Activated B cell treated with CpG ODN at 0.5 μM for 24 hours (primary cell): ENCODE measurements at regions not wholly inside any gene's neighbourhood (a gene's known extent, or its start where the extent isn't known, plus 50 kb on each side); places are given as distances from the start of the nearest gene placed in this dataset.

Experiments used
- ATAC-seq: fragments of 200-7000 bp; cut with Tn5 transposase; one replicate; pipeline ENCODE4 v1.10.0; 2021; ENCODE audit warnings: low read depth, mild to moderate bottlenecking, moderate library complexity
- CTCF ChIA-PET: fragments of 350-600 bp; sonication (Branson Sonifier 250); formaldehyde crosslinking; loops from one replicate; lab custom pipeline; 2021; ENCODE audit warnings: antibody characterized with exemption; lab: Charles Lee
- POLR2A ChIA-PET: fragments of 350-600 bp; sonication (Branson Sonifier 250); formaldehyde crosslinking; loops from one replicate; lab custom pipeline; 2021; ENCODE audit warnings: antibody characterized with exemption; lab: Charles Lee
- DNase-seq: peaks from one replicate; pipeline ENCODE4 v3.0.0; 2022
- H3K27ac Mint-ChIP-seq: one replicate; pipeline ENCODE4 v1.8.0; 2020; ENCODE audit warnings: mixed read lengths
- H3K27me3 Mint-ChIP-seq: one replicate; pipeline ENCODE4 v1.8.0; 2021; ENCODE audit warnings: mixed read lengths
- H3K36me3 Mint-ChIP-seq: one replicate; pipeline ENCODE4 v1.8.0; 2021; ENCODE audit warnings: low read depth, mixed read lengths
- H3K4me1 Mint-ChIP-seq: one replicate; pipeline ENCODE4 v1.8.0; 2021; ENCODE audit warnings: mixed read lengths
- H3K4me3 Mint-ChIP-seq: one replicate; pipeline ENCODE4 v1.8.0; 2020; ENCODE audit warnings: mild to moderate bottlenecking, mixed read lengths
- H3K9me3 Mint-ChIP-seq: one replicate; pipeline ENCODE4 v1.8.0; 2020; ENCODE audit warnings: mixed read lengths
- CTCF ChIP-seq: fragments of 200-600 bp; IDR thresholded peaks from one replicate; pipeline ENCODE4 v1.8.0; 2022; ENCODE audit warnings: antibody characterized with exemption, mild to moderate bottlenecking
- intact Hi-C: fragments of 100-400 bp; cut with micrococcal nuclease; formaldehyde crosslinking; loops from one replicate; pipeline ENCODE4 v1.15.1; 2024

DNA sequence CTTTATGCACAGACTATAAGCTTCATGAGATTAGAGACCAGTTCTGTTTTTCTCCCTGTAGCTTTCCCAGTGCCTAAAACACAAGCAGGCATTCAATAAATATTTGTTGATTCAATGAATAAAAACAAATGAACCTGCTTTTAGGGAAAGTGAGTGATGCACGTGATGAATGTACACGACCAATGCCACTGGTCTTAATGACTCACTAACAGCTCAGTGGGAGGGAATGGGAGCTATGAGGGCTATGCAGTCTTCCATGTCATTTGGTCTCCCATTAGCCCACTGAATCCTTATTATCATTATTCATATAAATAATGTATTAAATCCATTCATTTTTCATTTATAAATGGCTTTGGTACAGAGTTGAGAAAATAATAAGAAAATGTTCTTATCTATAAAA lies 247.4 kb downstream of the FBXO8 start:
- no peaks in the 10 kb centered on the region for H3K9me3 Mint-ChIP-seq
- DNase-seq (no peak), ATAC-seq (no peak)
- no peak for TF ChIP-seq CTCF
- CTCF ChIA-PET = no interaction called here
- no peaks in the 10 kb centered on the region for H3K27me3 Mint-ChIP-seq
- no peaks in the 10 kb centered on the region for H3K36me3 Mint-ChIP-seq
- POLR2A ChIA-PET = no interaction called here
- H3K4me1 Mint-ChIP-seq = no peaks in the 10 kb centered on the region
- intact Hi-C loops = no loop called here
- H3K27ac Mint-ChIP-seq = no peak overlapping the region
- no peak overlapping the region for H3K4me3 Mint-ChIP-seq

- TF ChIP-seq CTCF = no peak
- no peak overlapping the region for H3K4me3 Mint-ChIP-seq
- no peaks in the 10 kb centered on the region for H3K9me3 Mint-ChIP-seq
- ATAC-seq (no peak), DNase-seq (no peak)
- H3K27ac Mint-ChIP-seq = no peak overlapping the region
- H3K36me3 Mint-ChIP-seq = no peaks in the 10 kb centered on the region
- no peaks in the 10 kb centered on the region for H3K27me3 Mint-ChIP-seq
- ChIA-PET POLR2A (no interaction called here), CTCF (no interaction called here)
- H3K4me1 Mint-ChIP-seq = no peaks in the 10 kb centered on the region
- intact Hi-C loops = no loop called here
These were observed 259.8 kb downstream of the FBXO8 start for GRCh38 chr4:174023641-174024040.

DNA sequence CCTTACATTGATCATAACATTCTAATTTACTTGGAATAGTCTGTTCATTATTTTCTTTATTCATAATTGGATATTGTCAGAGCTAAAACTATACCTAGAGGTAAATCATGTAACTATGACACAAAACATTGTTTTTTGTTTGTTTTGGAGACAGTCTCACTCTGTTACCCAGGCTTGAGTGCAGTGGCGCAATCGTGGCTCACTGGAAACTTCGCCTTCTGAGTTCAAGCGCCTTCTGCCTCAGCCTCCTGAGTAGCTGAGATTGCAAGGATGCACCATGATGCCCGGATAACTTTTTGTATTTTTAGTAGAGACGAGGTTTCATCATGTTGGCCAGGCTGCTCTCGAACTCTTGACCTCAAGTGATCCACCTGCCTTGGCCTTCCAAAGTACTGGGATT lies 265.2 kb downstream of the FBXO8 start:
- Mint-ChIP-seq H3K27me3 (no peaks in the 10 kb centered on the region), H3K9me3 (no peaks in the 10 kb centered on the region), H3K27ac (no peak overlapping the region), H3K36me3 (no peaks in the 10 kb centered on the region), H3K4me3 (no peak overlapping the region), H3K4me1 (no peaks in the 10 kb centered on the region)
- intact Hi-C loops = no loop called here
- ATAC-seq (no peak), DNase-seq (no peak)
- no peak for TF ChIP-seq CTCF
- ChIA-PET CTCF (no interaction called here), POLR2A (no interaction called here)

- H3K36me3 Mint-ChIP-seq = no peaks in the 10 kb centered on the region
- ATAC-seq (no peak), DNase-seq (no peak)
- no peaks in the 10 kb centered on the region for H3K27me3 Mint-ChIP-seq
- H3K9me3 Mint-ChIP-seq = no peaks in the 10 kb centered on the region
- no peak overlapping the region for H3K4me3 Mint-ChIP-seq
- ChIA-PET CTCF (no interaction called here), POLR2A (no interaction called here)
- intact Hi-C loops = no loop called here
- H3K27ac Mint-ChIP-seq = no peak overlapping the region
- H3K4me1 Mint-ChIP-seq = no peaks in the 10 kb centered on the region
- TF ChIP-seq CTCF = no peak
These were observed 267.2 kb downstream of the FBXO8 start for GRCh38 chr4:174016251-174016650.

GRCh38 chr4:174012886-174013259 lies 270.6 kb downstream of the FBXO8 start:
- intact Hi-C loops = no loop called here
- ATAC-seq (no peak), DNase-seq (no peak)
- no peaks in the 10 kb centered on the region for H3K4me1 Mint-ChIP-seq
- TF ChIP-seq CTCF = no peak
- H3K9me3 Mint-ChIP-seq = no peaks in the 10 kb centered on the region
- no peak overlapping the region for H3K4me3 Mint-ChIP-seq
- ChIA-PET CTCF (no interaction called here), POLR2A (no interaction called here)
- no peaks in the 10 kb centered on the region for H3K36me3 Mint-ChIP-seq
- no peak overlapping the region for H3K27ac Mint-ChIP-seq
- no peaks in the 10 kb centered on the region for H3K27me3 Mint-ChIP-seq
